ENCODE measurements at regions not wholly inside any gene's neighbourhood (a gene's known extent, or its start where the extent isn't known, plus 50 kb on each side); places are given as distances from the start of the nearest gene placed in this dataset.

DNA sequence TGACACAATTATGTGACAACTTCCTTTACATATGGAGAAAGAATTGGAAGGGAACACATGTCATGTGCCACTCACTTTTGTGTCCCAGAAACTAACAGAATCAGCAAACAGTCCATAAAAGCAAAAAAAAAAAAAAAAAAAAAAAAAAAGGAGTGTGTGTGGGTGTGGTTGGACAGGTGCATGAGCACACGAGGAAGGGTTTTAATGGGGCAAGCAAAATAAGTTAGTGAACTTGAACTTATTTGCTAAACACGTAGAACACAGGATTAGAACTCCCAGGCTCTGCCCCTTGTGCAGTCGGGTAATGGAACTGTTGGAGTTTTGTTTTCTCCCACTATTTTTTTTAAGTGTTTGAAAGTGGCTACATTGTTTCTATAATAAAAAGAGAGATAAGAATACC lies 74.8 kb upstream of the PJA2 start:
- no peak for TF ChIP-seq SIN3A (IDR thresholded peaks at IDR 0.05; ENCODE audit: borderline replicate concordance, insufficient read depth, low read length)
- TF ChIP-seq, protein P1, sequence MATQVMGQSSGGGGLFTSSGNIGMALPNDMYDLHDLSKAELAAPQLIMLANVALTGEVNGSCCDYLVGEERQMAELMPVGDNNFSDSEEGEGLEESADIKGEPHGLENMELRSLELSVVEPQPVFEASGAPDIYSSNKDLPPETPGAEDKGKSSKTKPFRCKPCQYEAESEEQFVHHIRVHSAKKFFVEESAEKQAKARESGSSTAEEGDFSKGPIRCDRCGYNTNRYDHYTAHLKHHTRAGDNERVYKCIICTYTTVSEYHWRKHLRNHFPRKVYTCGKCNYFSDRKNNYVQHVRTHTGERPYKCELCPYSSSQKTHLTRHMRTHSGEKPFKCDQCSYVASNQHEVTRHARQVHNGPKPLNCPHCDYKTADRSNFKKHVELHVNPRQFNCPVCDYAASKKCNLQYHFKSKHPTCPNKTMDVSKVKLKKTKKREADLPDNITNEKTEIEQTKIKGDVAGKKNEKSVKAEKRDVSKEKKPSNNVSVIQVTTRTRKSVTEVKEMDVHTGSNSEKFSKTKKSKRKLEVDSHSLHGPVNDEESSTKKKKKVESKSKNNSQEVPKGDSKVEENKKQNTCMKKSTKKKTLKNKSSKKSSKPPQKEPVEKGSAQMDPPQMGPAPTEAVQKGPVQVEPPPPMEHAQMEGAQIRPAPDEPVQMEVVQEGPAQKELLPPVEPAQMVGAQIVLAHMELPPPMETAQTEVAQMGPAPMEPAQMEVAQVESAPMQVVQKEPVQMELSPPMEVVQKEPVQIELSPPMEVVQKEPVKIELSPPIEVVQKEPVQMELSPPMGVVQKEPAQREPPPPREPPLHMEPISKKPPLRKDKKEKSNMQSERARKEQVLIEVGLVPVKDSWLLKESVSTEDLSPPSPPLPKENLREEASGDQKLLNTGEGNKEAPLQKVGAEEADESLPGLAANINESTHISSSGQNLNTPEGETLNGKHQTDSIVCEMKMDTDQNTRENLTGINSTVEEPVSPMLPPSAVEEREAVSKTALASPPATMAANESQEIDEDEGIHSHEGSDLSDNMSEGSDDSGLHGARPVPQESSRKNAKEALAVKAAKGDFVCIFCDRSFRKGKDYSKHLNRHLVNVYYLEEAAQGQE (IDR thresholded peaks at IDR 0.05; ENCODE audit: insufficient read depth in 1 of 2, low read depth in 2 of 2, low read length in 2 of 2), result no peak

All from PFSK-1 (cell line).